ENCODE measurements at regions not wholly inside any gene's neighbourhood (a gene's known extent, or its start where the extent isn't known, plus 50 kb on each side); places are given as distances from the start of the nearest gene placed in this dataset.

GRCh38 chr5:105680858-105681475 lies 1989.8 kb downstream of the EFNA5 start:
- TF ChIP-seq ARNTL (CRISPR knock-in tag; IDR thresholded peaks at IDR 0.05; ENCODE audit: borderline replicate concordance, low read depth), result no peak
- TF ChIP-seq PATZ1 (CRISPR knock-in tag; IDR thresholded peaks at IDR 0.05; ENCODE audit: borderline replicate concordance), result no peak
- TF ChIP-seq RARB (CRISPR knock-in tag; IDR thresholded peaks at IDR 0.05), result no peak
- TF ChIP-seq ZC3H10 (CRISPR knock-in tag; IDR thresholded peaks at IDR 0.05), result no peak
- TF ChIP-seq ESRRG (CRISPR knock-in tag; IDR thresholded peaks at IDR 0.05), result no peak
- TF ChIP-seq GLIS3 (CRISPR knock-in tag; IDR thresholded peaks at IDR 0.05), result no peak
- TF ChIP-seq, protein P1, sequence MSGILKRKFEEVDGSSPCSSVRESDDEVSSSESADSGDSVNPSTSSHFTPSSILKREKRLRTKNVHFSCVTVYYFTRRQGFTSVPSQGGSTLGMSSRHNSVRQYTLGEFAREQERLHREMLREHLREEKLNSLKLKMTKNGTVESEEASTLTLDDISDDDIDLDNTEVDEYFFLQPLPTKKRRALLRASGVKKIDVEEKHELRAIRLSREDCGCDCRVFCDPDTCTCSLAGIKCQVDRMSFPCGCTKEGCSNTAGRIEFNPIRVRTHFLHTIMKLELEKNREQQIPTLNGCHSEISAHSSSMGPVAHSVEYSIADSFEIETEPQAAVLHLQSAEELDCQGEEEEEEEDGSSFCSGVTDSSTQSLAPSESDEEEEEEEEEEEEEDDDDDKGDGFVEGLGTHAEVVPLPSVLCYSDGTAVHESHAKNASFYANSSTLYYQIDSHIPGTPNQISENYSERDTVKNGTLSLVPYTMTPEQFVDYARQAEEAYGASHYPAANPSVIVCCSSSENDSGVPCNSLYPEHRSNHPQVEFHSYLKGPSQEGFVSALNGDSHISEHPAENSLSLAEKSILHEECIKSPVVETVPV (CRISPR knock-in tag; IDR thresholded peaks at IDR 0.05), result no peak
- TF ChIP-seq TOX (CRISPR knock-in tag; IDR thresholded peaks at IDR 0.05; ENCODE audit: borderline replicate concordance), result no peak
- no peak for TF ChIP-seq SNAI2 (CRISPR knock-in tag; IDR thresholded peaks at IDR 0.05)
- TF ChIP-seq ZFP30 (CRISPR knock-in tag; IDR thresholded peaks at IDR 0.05), result no peak
